ENCODE measurements at regions not wholly inside any gene's neighbourhood (a gene's known extent, or its start where the extent isn't known, plus 50 kb on each side); places are given as distances from the start of the nearest gene placed in this dataset.

GRCh38 chr15:54722342-54722986, 474.3 kb downstream of the RSL24D1 start:
- H3K9me3 Mint-ChIP-seq: peaks cover 12 to 38% (median 22%) of the 10 kb centered on the region in 7 donors
- WGBS (ENCODE audit: insufficient coverage): 73% methylated on average over 2 of the region's 9 CpGs
- peaks cover 8 to 22% of the 10 kb centered on the region in 2 donors for H3K9me3 ChIP-seq (replicated peaks in 1 of 2; ENCODE audit: control insufficient read depth in 1 of 2, insufficient read depth in 1 of 2, low read length in 2 of 2)

GRCh38 chr15:54719325-54719724, 477.4 kb downstream of the RSL24D1 start:
- Mint-ChIP-seq H3K27me3 (ENCODE audit: low read depth in 3 of 3) (no peaks in the 10 kb centered on the region), H3K36me3 (no peaks in the 10 kb centered on the region), H3K4me1 (no peaks in the 10 kb centered on the region), H3K27ac (no peak overlapping the region), H3K4me3 (no peak overlapping the region), H3K9me3 (peaks cover 12 to 28% (median 17%) of the 10 kb centered on the region in 7 donors)
- H3K27ac ChIP-seq (ENCODE audit: low read depth in 1 of 2, low read length in 2 of 2): no peak overlapping the region
- no peak overlapping the region for H2AFZ ChIP-seq (ENCODE audit: insufficient read depth, low read depth, low read length, poor library complexity, severe bottlenecking)
- no peaks in the 10 kb centered on the region for H3K4me1 ChIP-seq (ENCODE audit: control insufficient read depth in 1 of 2, insufficient read depth in 2 of 2, low read length in 2 of 2)
- DNase-seq: no peak
- H3K9ac ChIP-seq (ENCODE audit: insufficient read depth, low read length, poor library complexity, severe bottlenecking): no peak overlapping the region
- 63% methylated on average over 1 of the region's 2 CpGs for WGBS (ENCODE audit: insufficient coverage)
- no peaks in the 10 kb centered on the region for H3K79me2 ChIP-seq (ENCODE audit: insufficient read depth, low read length)
- H3K27me3 ChIP-seq (ENCODE audit: control insufficient read depth in 2 of 2, insufficient read depth in 2 of 2, low read length in 2 of 2): no peaks in the 10 kb centered on the region
- no peak overlapping the region for H3K4me3 ChIP-seq (replicated peaks in 1 of 3; ENCODE audit: low read depth in 2 of 3, low read length in 3 of 3)
- peaks cover 2 to 22% of the 10 kb centered on the region in 2 donors for H3K9me3 ChIP-seq (replicated peaks in 1 of 2; ENCODE audit: control insufficient read depth in 1 of 2, insufficient read depth in 1 of 2, low read length in 2 of 2)
- H3K4me2 ChIP-seq (replicated peaks; ENCODE audit: extremely low read depth, low read length, poor library complexity, severe bottlenecking): no peak overlapping the region
- no peak for TF ChIP-seq CTCF (IDR thresholded peaks at IDR 0.05)
- no peaks in the 10 kb centered on the region for H3K36me3 ChIP-seq (replicated peaks in 1 of 2; ENCODE audit: control insufficient read depth in 1 of 2, insufficient read depth in 2 of 2, low read length in 2 of 2)
- no peaks in the 10 kb centered on the region for H4K20me1 ChIP-seq (ENCODE audit: insufficient read depth, low read length)
- intact Hi-C loops (cut with micrococcal nuclease): no loop called here

More at GRCh38 chr15:54722342-54722986, 474.3 kb downstream of the RSL24D1 start:
- no peak for DNase-seq
- Mint-ChIP-seq H3K4me1 (no peaks in the 10 kb centered on the region), H3K27me3 (ENCODE audit: low read depth in 3 of 3) (no peaks in the 10 kb centered on the region), H3K27ac (no peak overlapping the region), H3K36me3 (no peaks in the 10 kb centered on the region), H3K4me3 (no peak overlapping the region)
- no peak overlapping the region for H3K27ac ChIP-seq (ENCODE audit: low read depth in 1 of 2, low read length in 2 of 2)
- H3K27me3 ChIP-seq (ENCODE audit: control insufficient read depth in 2 of 2, insufficient read depth in 2 of 2, low read length in 2 of 2): no peaks in the 10 kb centered on the region
- no peak overlapping the region for H2AFZ ChIP-seq (ENCODE audit: insufficient read depth, low read depth, low read length, poor library complexity, severe bottlenecking)
- H3K9ac ChIP-seq (ENCODE audit: insufficient read depth, low read length, poor library complexity, severe bottlenecking): no peak overlapping the region
- no peaks in the 10 kb centered on the region for H4K20me1 ChIP-seq (ENCODE audit: insufficient read depth, low read length)
- H3K4me3 ChIP-seq (replicated peaks in 1 of 3; ENCODE audit: low read depth in 2 of 3, low read length in 3 of 3): no peak overlapping the region
- no peaks in the 10 kb centered on the region for H3K79me2 ChIP-seq (ENCODE audit: insufficient read depth, low read length)
- H3K4me2 ChIP-seq (replicated peaks; ENCODE audit: extremely low read depth, low read length, poor library complexity, severe bottlenecking): no peak overlapping the region
- H3K36me3 ChIP-seq (replicated peaks in 1 of 2; ENCODE audit: control insufficient read depth in 1 of 2, insufficient read depth in 2 of 2, low read length in 2 of 2): no peaks in the 10 kb centered on the region
- no peak for TF ChIP-seq CTCF (IDR thresholded peaks at IDR 0.05)
- intact Hi-C loops (cut with micrococcal nuclease): no loop called here
- H3K4me1 ChIP-seq (ENCODE audit: control insufficient read depth in 1 of 2, insufficient read depth in 2 of 2, low read length in 2 of 2): no peaks in the 10 kb centered on the region
